CD1c-positive myeloid dendritic cell (primary cell): ENCODE measurements at regions not wholly inside any gene's neighbourhood (a gene's known extent, or its start where the extent isn't known, plus 50 kb on each side); places are given as distances from the start of the nearest gene placed in this dataset.
"Not testable (repeated sequence)": the region's sequence is repeated elsewhere in the genome, so short reads cannot be mapped to it uniquely, and the experiment has no call there.

ENCODE experiments used
- DNase-seq: peaks from one replicate; pipeline ENCODE4 v3.0.0-alpha.2; 2016; ENCODE audit errors: extremely low spot score

DNA sequence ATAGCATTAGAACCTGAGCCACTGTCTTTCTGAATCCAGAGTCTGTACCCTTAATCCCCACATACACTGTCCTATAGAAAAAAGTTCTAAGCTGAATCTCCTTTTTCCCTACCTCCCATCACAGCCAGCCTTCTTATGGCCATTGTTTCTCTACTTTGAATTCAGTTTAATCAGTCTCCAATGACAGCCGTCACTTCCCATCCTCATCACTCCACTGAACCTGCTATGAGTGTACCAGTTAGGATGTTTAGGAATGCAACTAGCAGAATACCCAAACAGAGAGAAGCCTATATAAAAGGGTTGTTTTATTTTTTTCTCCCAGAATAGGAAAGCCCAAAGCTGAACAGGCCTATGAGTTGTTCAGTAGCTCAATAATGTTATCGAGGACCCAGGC, 220.4 kb upstream of the NREP start:
- no peak for DNase-seq

DNA sequence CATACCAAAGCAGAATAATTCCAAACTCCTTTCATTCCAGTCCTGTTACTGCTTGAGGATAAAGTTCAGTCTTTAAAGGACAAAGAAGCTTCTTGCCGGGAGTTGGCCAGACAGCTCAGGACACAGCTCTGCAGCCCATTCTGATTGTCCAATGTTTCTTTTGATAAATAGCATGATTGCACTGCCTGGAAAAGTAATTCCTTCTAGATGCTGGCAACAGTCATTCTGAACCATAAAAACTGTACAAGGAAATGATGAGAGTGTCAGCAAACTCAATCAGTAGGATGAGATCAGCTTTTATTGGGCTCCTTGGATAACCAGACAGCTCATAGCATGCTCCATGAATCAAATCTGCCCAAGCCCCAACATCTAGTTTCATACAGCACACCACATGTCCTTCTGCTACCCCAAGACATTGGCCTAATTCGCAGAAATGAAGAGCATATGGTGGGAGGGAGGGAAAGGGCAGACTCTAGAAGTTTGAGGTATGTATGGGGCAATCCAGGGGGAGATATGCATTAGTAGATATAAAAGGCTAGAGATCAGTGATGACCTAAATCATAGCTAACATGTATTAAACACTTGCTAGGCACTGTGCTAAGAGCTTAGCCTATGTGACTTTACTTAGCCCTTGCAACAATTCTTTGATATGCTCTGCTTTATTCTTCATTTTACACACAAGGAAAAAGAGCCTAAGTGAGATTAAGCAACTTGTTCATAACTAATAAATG, 219.9 kb upstream of the NREP start:
- no peak for DNase-seq

DNA sequence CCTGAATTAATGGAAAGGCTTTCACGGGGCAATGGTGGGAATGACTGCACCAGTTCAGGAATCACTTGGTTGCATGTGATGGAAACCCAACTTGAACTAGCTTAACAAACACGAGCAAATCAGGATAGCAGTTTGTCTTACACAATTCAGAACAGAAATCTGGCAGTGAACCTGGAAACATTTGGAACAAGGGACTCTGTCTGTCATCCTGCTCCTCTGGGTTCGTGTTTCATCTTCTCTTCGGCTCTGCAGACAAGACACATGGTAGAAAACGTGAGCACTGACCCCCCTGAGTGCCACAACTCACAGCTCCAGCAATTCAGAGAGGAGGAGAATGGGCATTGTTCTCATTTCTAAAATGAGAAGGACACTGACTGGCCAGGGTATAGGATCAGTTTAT, 218.1 kb upstream of the NREP start:
- DNase-seq: no peak

DNA sequence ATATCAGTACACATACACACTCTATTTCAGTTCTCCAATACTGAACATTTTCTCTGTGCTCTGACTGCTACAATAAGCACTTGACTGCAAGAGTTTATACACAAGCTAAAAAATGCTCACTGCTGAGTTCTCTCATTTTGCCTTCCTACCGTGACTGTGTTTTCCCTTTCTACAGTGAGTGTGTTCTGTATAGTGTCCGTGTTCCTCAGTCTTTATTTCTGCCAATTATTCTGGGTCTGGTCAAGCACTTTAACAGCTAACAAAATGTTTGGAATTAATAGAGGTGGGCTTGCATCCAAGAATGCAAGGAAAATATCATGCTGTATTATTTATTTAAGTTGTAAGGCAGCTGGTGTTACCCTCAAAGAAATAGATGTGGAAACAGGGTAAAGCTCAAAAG, 217.0 kb upstream of the NREP start:
- DNase-seq: no peak

DNA sequence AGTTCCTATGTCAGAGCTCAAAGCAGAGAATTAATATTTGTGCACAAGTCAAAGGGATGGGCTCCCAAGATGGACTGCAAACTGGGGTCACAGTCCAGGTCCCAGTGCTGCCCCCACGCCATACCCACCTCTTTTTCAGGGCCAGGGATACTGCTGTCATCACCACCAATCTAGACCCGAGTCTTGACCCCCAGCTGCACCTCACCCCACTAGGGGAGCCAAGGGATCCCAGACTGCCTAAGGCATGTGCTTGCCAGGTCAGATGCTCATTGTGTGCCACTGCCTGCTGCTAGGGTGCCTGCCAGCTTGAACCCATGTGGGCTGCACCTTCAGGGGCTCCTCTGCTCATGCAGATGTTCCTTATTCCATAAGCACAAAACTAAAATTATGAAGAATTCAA, 215.6 kb upstream of the NREP start:
- DNase-seq: no peak

DNA sequence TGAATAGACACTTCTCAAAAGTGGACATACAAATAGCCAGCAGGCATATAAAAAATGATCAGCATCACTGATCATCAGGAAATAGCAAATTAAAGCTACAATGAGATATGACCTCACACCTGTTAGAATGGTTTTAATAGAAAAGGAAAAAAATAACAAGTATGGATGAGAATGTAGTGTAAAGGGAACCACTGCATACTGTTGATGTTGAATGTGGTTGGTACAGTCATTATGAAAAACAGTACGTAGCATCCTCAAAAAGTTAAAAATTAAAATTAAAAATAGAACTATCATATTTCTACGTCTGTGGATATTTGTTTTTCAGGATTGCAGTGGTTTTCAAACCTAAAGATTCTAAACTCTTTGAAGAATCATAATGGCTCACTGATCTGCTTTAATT, 215.1 kb upstream of the NREP start:
- DNase-seq: no peak

DNA sequence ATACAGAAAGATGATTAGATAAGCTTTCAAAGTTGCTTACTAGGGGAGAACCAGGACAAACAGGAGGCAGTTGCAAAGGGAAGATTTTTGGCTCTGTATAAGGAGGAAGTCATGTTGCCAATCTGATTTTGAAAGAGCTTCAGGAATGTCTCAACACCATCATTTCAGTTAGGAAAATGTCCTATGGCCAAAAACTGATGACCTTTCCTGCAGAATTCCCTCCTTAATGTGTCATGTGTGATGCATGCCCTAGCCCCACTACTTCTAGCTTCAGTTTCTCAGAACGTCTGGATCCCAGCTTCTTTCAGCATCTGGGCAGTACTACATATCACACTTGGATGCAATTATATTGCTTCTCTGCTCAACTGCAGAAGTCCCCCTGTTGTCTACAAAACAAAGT, 211.5 kb upstream of the NREP start:
- no peak for DNase-seq

DNA sequence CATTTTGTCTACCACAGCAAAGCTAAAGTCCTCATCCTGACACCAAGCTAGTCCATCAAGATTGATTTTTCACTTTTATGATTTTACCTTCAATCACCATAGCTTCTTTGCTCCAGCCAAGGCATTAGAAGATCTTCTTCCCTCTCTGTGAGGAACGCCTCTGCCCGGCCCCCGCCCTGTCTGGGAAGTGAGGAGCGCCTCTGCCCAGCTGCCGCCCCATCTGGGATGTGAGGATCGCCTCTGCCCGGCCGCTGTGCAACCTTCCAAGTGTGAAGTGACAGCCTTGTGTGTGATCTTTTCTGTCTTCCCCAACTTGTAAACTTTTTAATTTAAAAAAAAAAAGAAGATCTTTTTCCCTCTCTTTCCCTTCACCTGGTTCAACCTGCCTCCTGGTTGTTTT, 210.5 kb upstream of the NREP start:
- DNase-seq: no peak

DNA sequence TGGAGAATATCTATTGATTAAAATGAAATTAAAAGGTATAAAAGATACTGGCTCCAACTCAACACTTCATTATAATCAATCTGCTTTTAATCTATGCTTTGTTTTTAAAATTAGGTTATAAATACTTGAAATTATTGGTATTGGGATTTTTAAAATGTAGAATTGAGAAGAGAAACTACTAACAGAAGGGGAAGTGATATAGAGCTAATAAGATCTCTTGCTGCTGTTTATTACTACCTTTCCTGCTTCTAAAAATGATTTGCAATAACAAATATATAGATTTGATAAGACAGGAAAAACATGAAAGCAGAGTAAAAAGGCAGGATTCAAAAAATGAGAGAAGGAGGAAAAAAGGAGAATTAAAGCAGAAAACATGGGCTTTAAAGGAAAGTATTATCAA, 209.3 kb upstream of the NREP start:
- DNase-seq: no peak

DNA sequence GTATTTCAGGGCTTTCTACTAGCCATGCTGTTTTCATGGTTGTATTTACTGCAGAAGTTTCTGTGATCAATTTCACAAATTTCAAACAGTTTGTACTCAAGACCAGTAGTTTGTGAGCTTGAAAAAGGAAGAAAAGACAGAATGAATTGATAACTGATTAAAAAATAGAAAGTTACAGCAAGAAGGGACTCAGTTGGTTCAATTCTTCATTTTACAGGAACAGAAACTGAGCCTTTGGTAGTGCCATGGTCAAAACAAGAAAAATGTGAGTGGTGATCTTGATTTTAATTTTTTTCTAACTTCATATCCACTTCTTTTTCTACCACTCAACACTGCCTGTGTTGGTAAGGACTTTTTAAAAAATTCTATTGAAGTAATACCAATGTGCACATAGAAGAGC, 206.6 kb upstream of the NREP start:
- no peak for DNase-seq

DNA sequence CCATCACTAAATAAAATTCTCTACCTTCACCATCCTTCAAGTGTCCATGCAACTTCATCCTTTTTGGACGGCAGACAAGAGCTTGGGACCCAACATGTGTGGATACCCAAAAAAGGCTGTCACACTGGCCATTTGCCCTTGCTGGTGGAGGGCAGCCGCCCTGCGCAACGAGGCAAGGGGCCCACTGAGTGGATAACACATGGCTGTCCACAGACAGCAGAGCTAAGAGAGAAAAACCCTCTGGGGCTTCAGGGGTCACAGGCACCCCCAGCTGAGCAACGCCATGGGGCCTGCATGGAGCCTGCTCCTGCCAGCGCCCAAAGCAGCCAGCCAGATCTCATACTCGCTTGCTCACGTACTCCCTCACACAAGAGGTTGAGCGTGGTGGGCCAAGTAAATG, 205.9 kb upstream of the NREP start:
- no peak for DNase-seq

DNA sequence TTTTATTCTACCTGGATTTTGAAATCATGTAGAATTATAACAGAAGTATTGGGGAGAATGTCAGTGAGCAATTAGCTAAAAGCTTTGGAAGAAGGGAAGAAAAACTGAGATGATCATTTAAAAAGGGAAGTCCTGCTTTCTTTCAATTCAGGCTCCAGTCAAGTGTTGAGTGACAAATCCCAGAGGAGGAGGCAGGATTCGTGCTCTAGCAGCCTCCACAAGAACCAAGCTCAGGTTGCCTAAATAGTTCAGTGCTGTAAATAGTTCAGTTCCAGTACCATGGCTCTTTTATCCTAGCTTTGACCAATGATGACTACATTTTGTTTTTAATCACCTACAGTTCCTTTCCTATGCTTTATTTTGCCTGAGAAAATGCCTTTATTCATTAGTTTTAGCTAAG, 204.9 kb upstream of the NREP start:
- DNase-seq: no peak

DNA sequence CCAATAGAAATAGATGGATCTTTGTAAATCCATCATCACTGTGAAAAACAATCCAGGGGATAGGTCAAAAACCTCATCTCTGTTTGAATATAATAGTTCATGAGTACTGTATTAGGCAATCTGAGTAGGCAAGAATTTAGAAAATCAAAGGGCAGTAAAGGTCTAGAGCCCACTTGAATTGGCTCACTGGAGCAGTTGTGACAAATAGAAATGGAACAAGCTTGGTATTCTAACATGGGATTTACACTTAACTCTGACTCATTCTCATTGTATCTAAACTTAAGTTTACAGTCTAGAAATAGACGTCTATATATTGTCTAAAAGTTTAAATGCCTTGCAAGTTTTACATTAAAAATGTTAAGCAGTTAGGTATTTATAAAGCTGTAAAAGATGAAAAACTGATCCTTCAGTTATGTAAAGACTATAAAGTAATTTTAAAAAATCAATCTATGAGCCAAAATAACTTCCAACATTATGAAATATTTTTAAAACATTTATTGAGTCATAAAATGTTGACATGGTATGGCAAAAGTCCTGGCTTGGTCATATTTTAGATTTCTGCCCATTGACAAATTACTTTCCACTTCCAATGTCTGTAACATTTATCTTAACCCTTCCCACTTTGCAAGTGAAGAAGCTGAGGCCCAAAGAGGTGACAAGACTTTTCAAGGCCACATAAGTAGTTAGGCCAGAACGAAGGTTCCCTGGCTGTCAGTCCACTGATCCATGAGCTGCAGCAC, 203.7 kb upstream of the NREP start:
- DNase-seq: no peak

DNA sequence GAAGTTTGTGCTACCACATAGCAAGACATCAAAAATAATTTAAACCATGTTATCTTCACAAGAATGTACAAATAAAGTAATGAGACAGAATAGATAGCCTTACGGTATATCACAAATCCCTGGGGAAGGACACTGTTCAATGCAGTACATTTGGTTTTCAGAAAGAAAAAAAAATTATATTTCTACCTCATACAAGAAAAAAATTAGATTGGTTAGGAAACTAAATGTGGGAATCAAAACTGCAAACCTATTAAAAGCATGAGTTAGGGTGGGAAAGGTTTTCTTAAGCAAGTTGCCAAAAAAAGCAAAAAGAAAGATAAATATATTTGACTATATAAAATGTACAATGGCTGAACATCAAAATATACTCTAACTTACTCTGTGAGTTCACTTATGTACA, 201.9 kb upstream of the NREP start:
- no peak for DNase-seq

DNA sequence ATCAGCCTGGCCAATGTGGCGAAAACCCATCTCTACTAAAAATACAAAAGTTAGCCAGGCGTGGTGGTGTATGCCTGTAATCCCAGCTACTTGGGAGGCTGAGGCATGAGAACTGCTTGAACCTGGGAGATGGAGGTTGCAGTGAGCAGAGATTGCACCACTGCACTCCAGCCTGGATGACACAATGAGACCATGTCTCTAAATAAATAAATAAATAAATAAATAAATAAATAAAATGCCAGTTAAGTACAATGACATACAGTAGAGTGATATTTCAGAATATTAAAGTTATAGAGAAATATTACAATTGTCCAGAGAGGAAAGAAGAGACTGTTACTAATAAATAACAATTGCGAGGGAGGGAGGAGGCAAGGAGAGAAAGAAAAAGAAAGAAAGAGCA, 199.8 kb upstream of the NREP start:
- DNase-seq: not testable (repeated sequence)

DNA sequence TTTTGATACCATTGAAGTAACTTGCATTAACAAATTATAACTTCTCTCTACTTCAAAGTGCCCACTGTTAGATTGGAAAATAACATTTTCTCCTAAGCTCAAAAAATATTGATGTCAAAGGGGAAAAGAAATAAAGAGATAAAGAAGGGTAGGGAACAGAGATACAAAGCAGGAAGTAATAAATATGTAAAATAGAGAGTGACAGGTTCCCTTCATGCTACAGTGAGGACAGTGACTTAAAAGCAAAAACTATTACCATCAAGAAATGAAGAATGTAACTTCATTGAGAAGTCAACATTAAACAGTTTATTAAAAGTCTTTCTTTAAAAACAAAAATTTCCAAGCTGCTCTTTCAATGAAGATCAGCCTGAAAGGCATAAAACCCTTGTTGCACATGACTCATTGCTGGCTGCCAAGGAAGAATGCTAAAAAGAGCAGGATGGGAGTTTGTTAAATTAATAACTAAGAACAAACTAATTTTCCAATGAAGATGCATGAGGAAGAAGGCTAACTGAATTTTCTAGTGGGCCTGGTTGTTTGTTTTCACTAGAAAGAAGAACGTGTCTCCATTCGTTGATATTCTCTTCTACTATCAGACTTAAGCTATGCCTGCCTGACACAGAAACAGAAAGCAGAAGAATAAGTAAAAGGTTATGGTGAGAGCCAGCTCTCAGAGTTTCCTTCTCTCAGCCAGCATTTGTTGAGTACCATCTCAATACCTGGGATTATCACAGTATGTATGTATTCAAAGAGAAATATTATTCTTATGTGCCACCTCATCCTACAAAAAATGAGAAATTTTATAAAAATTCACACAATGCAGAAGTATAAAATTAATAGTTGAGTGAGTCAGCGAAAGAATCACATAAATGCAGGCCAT, 197.8 kb upstream of the NREP start:
- DNase-seq: no peak

DNA sequence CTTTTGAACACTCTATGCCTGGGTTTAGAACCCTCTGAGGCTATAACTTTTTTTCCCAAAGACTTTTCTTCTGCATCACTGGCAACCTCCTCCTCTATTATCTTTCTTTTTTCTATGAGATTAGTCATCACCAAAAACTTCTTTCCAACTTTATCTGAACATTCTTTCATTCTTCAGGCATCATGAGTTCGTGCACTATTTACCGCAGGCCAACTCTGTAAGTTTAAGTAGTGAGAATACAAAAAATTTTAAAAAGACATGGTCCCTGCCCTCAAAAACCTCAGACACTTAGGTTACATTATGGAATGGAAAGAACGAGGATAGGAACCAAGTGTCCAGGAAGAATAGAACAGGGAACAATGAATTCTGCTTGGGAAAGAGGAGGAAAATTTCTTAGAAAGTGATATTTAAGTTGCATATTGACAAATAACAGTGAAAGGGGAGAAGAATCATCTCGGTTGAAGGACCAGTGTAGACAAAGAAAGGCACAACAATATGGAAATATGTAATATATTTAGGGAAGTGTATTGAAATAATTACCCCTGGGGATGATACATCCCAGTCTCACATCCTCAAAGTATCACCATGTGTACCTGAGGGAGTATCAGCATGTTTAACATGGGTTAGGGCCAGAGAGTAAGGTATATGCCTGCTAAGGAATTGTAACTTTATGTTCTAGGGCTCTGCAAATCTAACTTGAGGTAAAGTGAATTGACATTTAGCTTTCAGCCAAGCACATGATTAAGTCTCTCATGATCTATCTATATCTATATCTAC, 196.5 kb upstream of the NREP start:
- no peak for DNase-seq

DNA sequence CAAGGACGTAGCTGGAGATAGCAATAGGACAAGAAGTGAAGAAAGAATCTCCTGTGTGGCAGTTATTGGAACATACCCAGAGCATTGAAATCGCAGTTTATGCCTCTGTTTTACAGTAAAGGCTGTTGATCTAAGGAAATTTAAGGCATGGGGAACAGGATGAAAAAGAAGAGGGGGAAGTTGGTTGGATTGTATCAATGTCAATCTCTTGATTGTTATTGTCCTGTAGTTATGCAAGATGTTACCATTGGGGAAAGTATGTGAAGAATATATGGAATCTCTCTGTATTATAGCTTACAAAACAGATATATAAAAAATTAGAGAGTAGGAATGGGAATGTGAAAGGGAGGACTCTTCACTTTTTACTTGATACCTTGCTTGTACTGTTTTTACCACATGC, 195.6 kb upstream of the NREP start:
- DNase-seq: no peak

DNA sequence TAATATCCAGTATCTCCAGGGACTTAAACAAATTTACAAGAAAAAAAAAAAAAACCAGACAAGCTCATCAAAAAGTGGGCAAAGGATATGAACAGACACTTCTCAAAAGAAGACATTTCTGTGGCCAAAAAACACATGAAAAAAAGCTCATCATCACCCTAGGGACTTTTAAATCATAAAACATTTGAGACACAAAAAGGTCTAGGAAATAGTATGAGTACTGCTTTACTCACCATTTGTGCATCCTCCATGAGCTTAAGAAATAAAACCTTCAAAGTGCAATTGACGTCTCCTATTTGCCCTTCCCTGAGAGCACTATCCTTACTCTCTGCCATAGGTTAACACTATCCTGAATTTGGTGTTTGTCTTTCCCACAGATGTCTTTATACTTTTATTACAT, 193.7 kb upstream of the NREP start:
- no peak for DNase-seq

DNA sequence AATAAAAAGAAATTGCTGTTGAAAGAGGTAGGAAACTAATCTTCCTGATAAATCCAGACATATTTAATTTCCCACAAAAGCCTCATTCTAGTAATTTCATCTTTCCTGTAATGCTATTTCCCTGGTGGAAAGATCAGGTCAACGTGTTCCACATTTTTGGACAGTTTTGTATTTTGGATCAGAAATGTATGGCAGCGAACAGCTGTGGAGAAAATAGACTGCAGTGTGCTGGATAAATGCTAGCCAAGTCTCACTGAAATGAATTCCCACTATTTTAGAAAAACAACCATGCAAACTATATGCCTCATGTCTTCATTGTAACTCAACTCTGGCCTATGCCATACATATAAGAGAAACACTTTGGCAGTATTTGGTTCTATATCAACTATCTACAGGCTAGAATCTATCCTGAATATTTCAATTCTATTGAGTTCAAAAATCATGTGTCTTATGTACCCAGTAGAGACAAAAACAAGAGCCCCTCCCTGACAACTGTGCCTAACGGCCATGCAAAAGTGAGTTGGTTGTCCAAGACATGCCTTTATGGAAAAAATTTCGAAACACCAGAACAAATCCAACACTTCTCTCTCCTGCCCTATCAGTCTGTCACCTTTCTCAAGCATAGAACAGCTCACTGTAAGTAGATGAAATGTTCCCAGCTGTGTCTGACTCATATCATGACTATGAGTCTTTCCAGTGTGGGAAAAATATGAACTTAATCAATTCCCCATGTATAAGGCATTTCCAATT, 191.3 kb upstream of the NREP start:
- no peak for DNase-seq

DNA sequence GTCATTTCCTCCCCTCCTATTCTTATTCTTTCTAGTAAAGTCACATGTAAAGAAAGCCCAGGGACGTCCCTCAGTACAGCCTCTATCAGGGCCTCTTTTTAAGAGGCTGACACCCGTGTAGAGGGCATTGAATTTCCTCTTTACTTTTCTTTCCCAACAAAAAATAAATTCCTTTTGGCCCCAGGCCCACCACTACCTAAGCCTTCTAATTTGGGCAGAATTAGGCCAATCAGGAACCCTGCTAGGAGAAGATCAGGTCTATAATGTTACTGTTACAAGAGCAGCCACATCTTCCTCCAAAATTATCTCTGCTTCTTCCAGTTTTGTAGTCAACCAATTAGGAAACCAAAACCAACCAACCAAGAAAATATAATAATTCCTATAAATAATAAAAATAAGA, 189.6 kb upstream of the NREP start:
- no peak for DNase-seq
